ENCODE measurements at regions not wholly inside any gene's neighbourhood (a gene's known extent, or its start where the extent isn't known, plus 50 kb on each side); places are given as distances from the start of the nearest gene placed in this dataset.

- 100% methylated on average over 1 of the region's 1 CpG for WGBS
- H3K9ac ChIP-seq (ENCODE audit: low read depth, low read length), result no peak overlapping the region
- H3K27ac ChIP-seq (ENCODE audit: low read depth, low read length), result no peak overlapping the region
- no peaks in the 10 kb centered on the region for H3K4me1 ChIP-seq (ENCODE audit: insufficient read depth, low read length)
- no peaks in the 10 kb centered on the region for H3K9me3 ChIP-seq (ENCODE audit: insufficient read depth, low read depth, low read length)
- no peaks in the 10 kb centered on the region for H3K27me3 ChIP-seq (ENCODE audit: insufficient read depth, low read length)
- no peaks in the 10 kb centered on the region for H3K36me3 ChIP-seq (ENCODE audit: insufficient read depth, low read length)
- no peak overlapping the region for H3K4me3 ChIP-seq (ENCODE audit: low read length)
Observed at GRCh38 chrX:39629001-39629400, 468.8 kb downstream of the BCOR start.

- H3K27ac ChIP-seq (ENCODE audit: low read depth, low read length), result no peak overlapping the region
- H3K4me3 ChIP-seq (ENCODE audit: low read length), result no peak overlapping the region
- no peaks in the 10 kb centered on the region for H3K4me1 ChIP-seq (ENCODE audit: insufficient read depth, low read length)
- H3K36me3 ChIP-seq (ENCODE audit: insufficient read depth, low read length), result no peaks in the 10 kb centered on the region
- H3K27me3 ChIP-seq (ENCODE audit: insufficient read depth, low read length), result no peaks in the 10 kb centered on the region
- H3K9ac ChIP-seq (ENCODE audit: low read depth, low read length), result no peak overlapping the region
- no peaks in the 10 kb centered on the region for H3K9me3 ChIP-seq (ENCODE audit: insufficient read depth, low read depth, low read length)
- 93% methylated on average over 2 of the region's 2 CpGs for WGBS
Observed at GRCh38 chrX:39630344-39630743, 467.4 kb downstream of the BCOR start.

- Histone ChIP-seq H3K4me3 (ENCODE audit: low read length) (no peak overlapping the region), H3K27me3 (ENCODE audit: insufficient read depth, low read length) (no peaks in the 10 kb centered on the region), H3K4me1 (ENCODE audit: insufficient read depth, low read length) (no peaks in the 10 kb centered on the region), H3K36me3 (ENCODE audit: insufficient read depth, low read length) (no peaks in the 10 kb centered on the region), H3K9ac (ENCODE audit: low read depth, low read length) (no peak overlapping the region), H3K27ac (ENCODE audit: low read depth, low read length) (no peak overlapping the region), H3K9me3 (ENCODE audit: insufficient read depth, low read depth, low read length) (no peaks in the 10 kb centered on the region)
- WGBS, result 93% methylated on average over 4 of the region's 4 CpGs
Observed at GRCh38 chrX:39631276-39632229, 466.2 kb downstream of the BCOR start.

GRCh38 chrX:39633293-39633692 is 464.5 kb downstream of the BCOR start:
- 82% methylated on average over 2 of the region's 2 CpGs for WGBS
- no peaks in the 10 kb centered on the region for H3K9me3 ChIP-seq (ENCODE audit: insufficient read depth, low read depth, low read length)
- H3K27me3 ChIP-seq (ENCODE audit: insufficient read depth, low read length), result no peaks in the 10 kb centered on the region
- no peak overlapping the region for H3K27ac ChIP-seq (ENCODE audit: low read depth, low read length)
- H3K4me1 ChIP-seq (ENCODE audit: insufficient read depth, low read length), result no peaks in the 10 kb centered on the region
- no peak overlapping the region for H3K9ac ChIP-seq (ENCODE audit: low read depth, low read length)
- no peak overlapping the region for H3K4me3 ChIP-seq (ENCODE audit: low read length)
- H3K36me3 ChIP-seq (ENCODE audit: insufficient read depth, low read length), result no peaks in the 10 kb centered on the region

- 91% methylated on average over 3 of the region's 3 CpGs for WGBS
- H3K4me3 ChIP-seq (ENCODE audit: low read length), result no peak overlapping the region
- no peaks in the 10 kb centered on the region for H3K27me3 ChIP-seq (ENCODE audit: insufficient read depth, low read length)
- H3K9me3 ChIP-seq (ENCODE audit: insufficient read depth, low read depth, low read length), result no peaks in the 10 kb centered on the region
- H3K36me3 ChIP-seq (ENCODE audit: insufficient read depth, low read length), result no peaks in the 10 kb centered on the region
- no peak overlapping the region for H3K27ac ChIP-seq (ENCODE audit: low read depth, low read length)
- H3K4me1 ChIP-seq (ENCODE audit: insufficient read depth, low read length), result no peaks in the 10 kb centered on the region
- H3K9ac ChIP-seq (ENCODE audit: low read depth, low read length), result no peak overlapping the region
Observed at GRCh38 chrX:39636481-39636880, 461.3 kb downstream of the BCOR start.

GRCh38 chrX:39638526-39638925 is 459.2 kb downstream of the BCOR start:
- H3K9me3 ChIP-seq (ENCODE audit: insufficient read depth, low read depth, low read length), result no peaks in the 10 kb centered on the region
- H3K4me1 ChIP-seq (ENCODE audit: insufficient read depth, low read length), result peaks cover 4% of the 10 kb centered on the region; the same call in 1 of the 2 replicates
- 100% methylated on average over 1 of the region's 2 CpGs for WGBS
- no peaks in the 10 kb centered on the region for H3K27me3 ChIP-seq (ENCODE audit: insufficient read depth, low read length)
- no peak overlapping the region for H3K27ac ChIP-seq (ENCODE audit: low read depth, low read length)
- no peaks in the 10 kb centered on the region for H3K36me3 ChIP-seq (ENCODE audit: insufficient read depth, low read length)
- no peak overlapping the region for H3K4me3 ChIP-seq (ENCODE audit: low read length)
- no peak overlapping the region for H3K9ac ChIP-seq (ENCODE audit: low read depth, low read length)

- no peaks in the 10 kb centered on the region for H3K36me3 ChIP-seq (ENCODE audit: insufficient read depth, low read length)
- 94% methylated on average over 4 of the region's 4 CpGs for whole genome bisulfite sequencing
- no peak overlapping the region for H3K9ac ChIP-seq (ENCODE audit: low read depth, low read length)
- H3K27ac ChIP-seq (ENCODE audit: low read depth, low read length), result no peak overlapping the region
- no peaks in the 10 kb centered on the region for H3K9me3 ChIP-seq (ENCODE audit: insufficient read depth, low read depth, low read length)
- H3K4me3 ChIP-seq (ENCODE audit: low read length), result no peak overlapping the region
- peaks cover 4% of the 10 kb centered on the region; the same call in 1 of the 2 replicates for H3K4me1 ChIP-seq (ENCODE audit: insufficient read depth, low read length)
- no peaks in the 10 kb centered on the region for H3K27me3 ChIP-seq (ENCODE audit: insufficient read depth, low read length)
Observed at GRCh38 chrX:39639871-39640270, 457.9 kb downstream of the BCOR start.

GRCh38 chrX:39640866-39641265 is 456.9 kb downstream of the BCOR start:
- Histone ChIP-seq H3K36me3 (ENCODE audit: insufficient read depth, low read length) (no peaks in the 10 kb centered on the region), H3K27ac (ENCODE audit: low read depth, low read length) (no peak overlapping the region), H3K4me3 (ENCODE audit: low read length) (no peak overlapping the region), H3K27me3 (ENCODE audit: insufficient read depth, low read length) (no peaks in the 10 kb centered on the region), H3K9me3 (ENCODE audit: insufficient read depth, low read depth, low read length) (no peaks in the 10 kb centered on the region), H3K4me1 (ENCODE audit: insufficient read depth, low read length) (peaks cover 4% of the 10 kb centered on the region; the same call in 1 of the 2 replicates), H3K9ac (ENCODE audit: low read depth, low read length) (no peak overlapping the region)
- 95% methylated on average over 2 of the region's 2 CpGs for WGBS

GRCh38 chrX:39642071-39642470 is 455.7 kb downstream of the BCOR start:
- no peaks in the 10 kb centered on the region for H3K27me3 ChIP-seq (ENCODE audit: insufficient read depth, low read length)
- no peak overlapping the region for H3K4me3 ChIP-seq (ENCODE audit: low read length)
- no peak overlapping the region for H3K27ac ChIP-seq (ENCODE audit: low read depth, low read length)
- peaks cover 4% of the 10 kb centered on the region; the same call in 1 of the 2 replicates for H3K4me1 ChIP-seq (ENCODE audit: insufficient read depth, low read length)
- 62% methylated on average over 10 of the region's 10 CpGs for WGBS
- H3K9ac ChIP-seq (ENCODE audit: low read depth, low read length), result no peak overlapping the region
- no peaks in the 10 kb centered on the region for H3K36me3 ChIP-seq (ENCODE audit: insufficient read depth, low read length)
- H3K9me3 ChIP-seq (ENCODE audit: insufficient read depth, low read depth, low read length), result no peaks in the 10 kb centered on the region

- H3K4me3 ChIP-seq (ENCODE audit: low read length), result no peak overlapping the region
- H3K27ac ChIP-seq (ENCODE audit: low read depth, low read length), result no peak overlapping the region
- H3K9me3 ChIP-seq (ENCODE audit: insufficient read depth, low read depth, low read length), result no peaks in the 10 kb centered on the region
- peaks cover 4% of the 10 kb centered on the region; the same call in 1 of the 2 replicates for H3K4me1 ChIP-seq (ENCODE audit: insufficient read depth, low read length)
- H3K27me3 ChIP-seq (ENCODE audit: insufficient read depth, low read length), result no peaks in the 10 kb centered on the region
- H3K9ac ChIP-seq (ENCODE audit: low read depth, low read length), result no peak overlapping the region
- H3K36me3 ChIP-seq (ENCODE audit: insufficient read depth, low read length), result no peaks in the 10 kb centered on the region
- WGBS, result 90% methylated on average over 2 of the region's 3 CpGs
Observed at GRCh38 chrX:39643550-39643949, 454.2 kb downstream of the BCOR start.

GRCh38 chrX:39645178-39645895 is 452.4 kb downstream of the BCOR start:
- H3K27me3 ChIP-seq (ENCODE audit: insufficient read depth, low read length), result no peaks in the 10 kb centered on the region
- no peaks in the 10 kb centered on the region for H3K9me3 ChIP-seq (ENCODE audit: insufficient read depth, low read depth, low read length)
- peaks cover 4% of the 10 kb centered on the region; the same call in 1 of the 2 replicates for H3K4me1 ChIP-seq (ENCODE audit: insufficient read depth, low read length)
- no peaks in the 10 kb centered on the region for H3K36me3 ChIP-seq (ENCODE audit: insufficient read depth, low read length)
- H3K9ac ChIP-seq (ENCODE audit: low read depth, low read length), result no peak overlapping the region
- WGBS, result 86% methylated on average over 20 of the region's 21 CpGs
- no peak overlapping the region for H3K27ac ChIP-seq (ENCODE audit: low read depth, low read length)
- H3K4me3 ChIP-seq (ENCODE audit: low read length), result no peak overlapping the region

Measured in HUES64 (cell line).